IMR-90 (cell line): ENCODE measurements at regions not wholly inside any gene's neighbourhood (a gene's known extent, or its start where the extent isn't known, plus 50 kb on each side); places are given as distances from the start of the nearest gene placed in this dataset.

Source experiments
- ATAC-seq: fragments of 200-7000 bp; cut with Tn5 transposase; 2 replicates; pipeline ENCODE4 v1.9.1; 2020; ENCODE audit warnings: low read depth, mild to moderate bottlenecking, moderate library complexity
- BruUV-seq: library from RNA; stranded (reverse); fragments of 400-500 nt; replicated peaks from 2 replicates; lab custom pipeline; 2021; lab: Mats Ljungman, UMichigan
- CTCF ChIA-PET: fragments of 300-600 bp; formaldehyde crosslinking; extraction: SDS; loops from one replicate; lab custom pipeline; 2021; ENCODE audit warnings: antibody characterized with exemption; lab: Yijun Ruan, JAX
- POLR2A ChIA-PET: fragments of 300-600 bp; sonication (Branson Sonifier 250); formaldehyde crosslinking; loops from one replicate; lab custom pipeline; 2022; ENCODE audit warnings: antibody characterized with exemption; ENCODE audit not compliant: unreplicated experiment; lab: Charles Lee
- DNase-seq: peaks from one replicate; pipeline ENCODE4 v3.0.0; 2013
- H2AFZ ChIP-seq: replicated peaks from 2 replicates; pipeline ENCODE3; 2013; ENCODE audit warnings: low read length, mild to moderate bottlenecking; ENCODE audit not compliant: poor library complexity
- H2AK5ac ChIP-seq: 2 replicates; pipeline ENCODE4 v1.6.1; 2013; ENCODE audit warnings: low read depth, low read length, inconsistent platforms
- H2AK9ac ChIP-seq: replicated peaks from 2 replicates; pipeline ENCODE3; 2013; ENCODE audit warnings: mild to moderate bottlenecking, low read depth, low read length, moderate library complexity; ENCODE audit not compliant: poor library complexity
- H2BK120ac ChIP-seq: 2 replicates; pipeline ENCODE4 v1.6.1; 2013; ENCODE audit warnings: low read depth, low read length, inconsistent platforms
- H2BK15ac ChIP-seq: 3 replicates; pipeline ENCODE4 v1.6.1; 2013; ENCODE audit warnings: low read depth, low read length, inconsistent platforms
- H2BK20ac ChIP-seq: 2 replicates; pipeline ENCODE4 v1.6.1; 2013; ENCODE audit warnings: low read depth, mild to moderate bottlenecking, inconsistent platforms, low read length, moderate library complexity
- H2BK5ac ChIP-seq: 2 replicates; pipeline ENCODE4 v1.6.1; 2013; ENCODE audit warnings: mild to moderate bottlenecking, low read depth, low read length, inconsistent platforms; ENCODE audit not compliant: poor library complexity, severe bottlenecking
- H3K14ac ChIP-seq: replicated peaks from 2 replicates; pipeline ENCODE4 v1.6.1; 2013; ENCODE audit warnings: low read depth, low read length, inconsistent platforms
- H3K18ac ChIP-seq: 2 replicates; pipeline ENCODE4 v1.6.1; 2013; ENCODE audit warnings: low read depth, low read length, control low read depth
- H3K23ac ChIP-seq: 2 replicates; pipeline ENCODE4 v1.6.1; 2013; ENCODE audit warnings: low read depth, low read length, inconsistent platforms
- H3K27ac ChIP-seq: 2 replicates; pipeline ENCODE4 v1.5.1; 2013; ENCODE audit warnings: mild to moderate bottlenecking, control low read depth, low read length; ENCODE audit not compliant: insufficient read depth
- H3K27me3 ChIP-seq: 2 replicates; pipeline ENCODE4 v1.6.1; 2013; ENCODE audit warnings: low read length; ENCODE audit not compliant: control insufficient read depth, insufficient read depth
- H3K36me3 ChIP-seq: 2 replicates; pipeline ENCODE4 v1.6.1; 2013; ENCODE audit warnings: low read length, mixed read lengths; ENCODE audit not compliant: control insufficient read depth, insufficient read depth
- H3K4ac ChIP-seq: 2 replicates; pipeline ENCODE4 v1.6.1; 2013; ENCODE audit warnings: low read depth, low read length, inconsistent platforms
- H3K4me1 ChIP-seq: 2 replicates; pipeline ENCODE4 v1.6.1; 2013; ENCODE audit warnings: low read length, mixed read lengths; ENCODE audit not compliant: control insufficient read depth, insufficient read depth
- H3K4me2 ChIP-seq: 2 replicates; pipeline ENCODE4 v1.6.1; 2013; ENCODE audit warnings: low read depth, mild to moderate bottlenecking, control low read depth, low read length, moderate library complexity
- H3K4me3 ChIP-seq: 2 replicates; pipeline ENCODE4 v1.5.1; 2013; ENCODE audit warnings: low read depth, mild to moderate bottlenecking, control low read depth, low read length, moderate library complexity; ENCODE audit not compliant: insufficient read depth
- H3K56ac ChIP-seq: 2 replicates; pipeline ENCODE4 v1.6.1; 2013; ENCODE audit warnings: low read length, inconsistent platforms; ENCODE audit not compliant: insufficient read depth; ENCODE audit errors: extremely low read depth
- H3K79me1 ChIP-seq, 2 experiments: 2 replicates each; pipeline ENCODE4 v1.6.1; 2013; ENCODE audit warnings: low read length in 2 of 2, inconsistent platforms in 1 of 2, low read depth in 1 of 2
- H3K9ac ChIP-seq: 2 replicates; pipeline ENCODE4 v1.6.1; 2013; ENCODE audit warnings: low read depth, low read length, control low read depth
- H3K9me1 ChIP-seq: 2 replicates; pipeline ENCODE4 v1.6.1; 2013; ENCODE audit warnings: low read length, inconsistent platforms; ENCODE audit not compliant: insufficient read depth
- H3K9me3 ChIP-seq: 2 replicates; pipeline ENCODE4 v1.6.1; 2013; ENCODE audit warnings: low read length; ENCODE audit not compliant: control insufficient read depth, insufficient read depth
- H4K20me1 ChIP-seq: 2 replicates; pipeline ENCODE4 v1.6.1; 2013; ENCODE audit warnings: low read length, inconsistent platforms; ENCODE audit not compliant: insufficient read depth
- H4K5ac ChIP-seq: 2 replicates; pipeline ENCODE4 v1.6.1; 2013; ENCODE audit warnings: mild to moderate bottlenecking, low read depth, low read length, control low read depth
- H4K8ac ChIP-seq, 2 experiments: 2 replicates each; pipeline ENCODE4 v1.6.1; 2013; ENCODE audit warnings: low read depth in 2 of 2, low read length in 2 of 2, control low read depth in 1 of 2, inconsistent platforms in 1 of 2
- H4K91ac ChIP-seq: 2 replicates; pipeline ENCODE4 v1.6.1; 2013; ENCODE audit warnings: low read depth, low read length, inconsistent platforms; ENCODE audit not compliant: insufficient read depth
- CHD1 ChIP-seq: IDR thresholded peaks from 2 replicates; pipeline ENCODE4 v1.6.1; 2012; ENCODE audit warnings: low read depth, low read length, improper control_type of control experiment
- MAFK ChIP-seq: IDR thresholded peaks from 2 replicates; pipeline ENCODE4 v1.6.1; 2012; ENCODE audit warnings: low read depth, low read length, improper control_type of control experiment
- MXI1 ChIP-seq: IDR thresholded peaks from 2 replicates; pipeline ENCODE4 v1.6.1; 2012; ENCODE audit warnings: low read depth, mild to moderate bottlenecking, low read length, moderate library complexity, borderline replicate concordance
- POLR2A ChIP-seq: IDR thresholded peaks from 2 replicates; pipeline ENCODE4 v1.6.1; 2012; ENCODE audit warnings: mild to moderate bottlenecking, low read depth, low read length
- RCOR1 ChIP-seq: IDR thresholded peaks from 2 replicates; pipeline ENCODE4 v1.6.1; 2012; ENCODE audit warnings: mild to moderate bottlenecking, low read length, improper control_type of control experiment; ENCODE audit not compliant: insufficient replicate concordance
- RFX5 ChIP-seq: IDR thresholded peaks from 2 replicates; pipeline ENCODE4 v1.8.0; 2012; ENCODE audit warnings: low read depth, mild to moderate bottlenecking, low read length, moderate library complexity
- dilution Hi-C: fragments of 300-500 bp; cut with HindIII; formaldehyde crosslinking; loops from one replicate; pipeline ENCODE4 v1.14.3; 2018; ENCODE audit warnings: low sequenced_read_pairs; ENCODE audit not compliant: unreplicated experiment
- in situ Hi-C: fragments of 300-500 bp; cut with MboI; formaldehyde crosslinking; loops from 3 replicates; pipeline ENCODE4 v1.14.3; 2019; ENCODE audit warnings: low sequenced_read_pairs, inconsistent platforms, mixed read lengths
- intact Hi-C: fragments of 100-400 bp; cut with micrococcal nuclease; formaldehyde crosslinking; loops from 2 replicates; pipeline ENCODE4 v1.10.0; 2022

GRCh38 chr6:50961611-50962010, 142.9 kb downstream of the TFAP2B start:
- BruUV-seq, result no TSS peak
- DNase-seq (no peak), ATAC-seq (no peak)
- H3K4me2 ChIP-seq, result no peak overlapping the region
- no peaks in the 10 kb centered on the region for H3K79me1 ChIP-seq
- ChIA-PET CTCF (no interaction called here), POLR2A (no interaction called here)
- no peaks in the 10 kb centered on the region for H3K36me3 ChIP-seq
- H2AFZ ChIP-seq, result no peak overlapping the region
- no peaks in the 10 kb centered on the region for H3K9me1 ChIP-seq
- intact Hi-C loops, result no loop called here
- no peak overlapping the region for H3K18ac ChIP-seq
- no peak overlapping the region for H3K4me3 ChIP-seq
- H3K4me1 ChIP-seq, result no peaks in the 10 kb centered on the region
- H2BK15ac ChIP-seq, result no peak overlapping the region
- no peaks in the 10 kb centered on the region for H3K27me3 ChIP-seq
- no peak overlapping the region for H3K9ac ChIP-seq
- no peak overlapping the region for H3K27ac ChIP-seq
- H4K91ac ChIP-seq, result no peak overlapping the region
- dilution Hi-C loops, result no loop called here
- no peak overlapping the region for H2BK20ac ChIP-seq
- no peak overlapping the region for H3K23ac ChIP-seq
- H2AK5ac ChIP-seq, result no peak overlapping the region
- H3K56ac ChIP-seq, result no peak overlapping the region
- no peak overlapping the region for H2BK120ac ChIP-seq
- H4K8ac ChIP-seq, result no peak overlapping the region
- H4K5ac ChIP-seq, result no peak overlapping the region
- no peak overlapping the region for H2AK9ac ChIP-seq
- no peak overlapping the region for H3K14ac ChIP-seq
- H4K20me1 ChIP-seq, result no peaks in the 10 kb centered on the region
- H3K4ac ChIP-seq, result no peak overlapping the region
- peaks cover 5% of the 10 kb centered on the region for H3K9me3 ChIP-seq
- in situ Hi-C loops, result no loop called here
- TF ChIP-seq RFX5 (no peak), MAFK (no peak), MXI1 (no peak), POLR2A (no peak), RCOR1 (no peak), CHD1 (no peak)
- H2BK5ac ChIP-seq, result no peak overlapping the region
